IMR-90 (cell line): ENCODE measurements at regions not wholly inside any gene's neighbourhood (a gene's known extent, or its start where the extent isn't known, plus 50 kb on each side); places are given as distances from the start of the nearest gene placed in this dataset.

ENCODE experiments used
- ATAC-seq: fragments of 200-7000 bp; cut with Tn5 transposase; 2 replicates; pipeline ENCODE4 v1.9.1; 2020; ENCODE audit warnings: low read depth, mild to moderate bottlenecking, moderate library complexity
- BruUV-seq: library from RNA; stranded (reverse); fragments of 400-500 nt; replicated peaks from 2 replicates; lab custom pipeline; 2021; lab: Mats Ljungman, UMichigan
- CTCF ChIA-PET: fragments of 300-600 bp; formaldehyde crosslinking; extraction: SDS; loops from one replicate; lab custom pipeline; 2021; ENCODE audit warnings: antibody characterized with exemption; lab: Yijun Ruan, JAX
- POLR2A ChIA-PET: fragments of 300-600 bp; sonication (Branson Sonifier 250); formaldehyde crosslinking; loops from one replicate; lab custom pipeline; 2022; ENCODE audit warnings: antibody characterized with exemption; ENCODE audit not compliant: unreplicated experiment; lab: Charles Lee
- DNase-seq: peaks from one replicate; pipeline ENCODE4 v3.0.0; 2013
- H2AFZ ChIP-seq: replicated peaks from 2 replicates; pipeline ENCODE3; 2013; ENCODE audit warnings: low read length, mild to moderate bottlenecking; ENCODE audit not compliant: poor library complexity
- H2AK5ac ChIP-seq: 2 replicates; pipeline ENCODE4 v1.6.1; 2013; ENCODE audit warnings: low read depth, low read length, inconsistent platforms
- H2AK9ac ChIP-seq: replicated peaks from 2 replicates; pipeline ENCODE3; 2013; ENCODE audit warnings: mild to moderate bottlenecking, low read depth, low read length, moderate library complexity; ENCODE audit not compliant: poor library complexity
- H2BK120ac ChIP-seq: 2 replicates; pipeline ENCODE4 v1.6.1; 2013; ENCODE audit warnings: low read depth, low read length, inconsistent platforms
- H2BK15ac ChIP-seq: 3 replicates; pipeline ENCODE4 v1.6.1; 2013; ENCODE audit warnings: low read depth, low read length, inconsistent platforms
- H2BK20ac ChIP-seq: 2 replicates; pipeline ENCODE4 v1.6.1; 2013; ENCODE audit warnings: low read depth, mild to moderate bottlenecking, inconsistent platforms, low read length, moderate library complexity
- H2BK5ac ChIP-seq: 2 replicates; pipeline ENCODE4 v1.6.1; 2013; ENCODE audit warnings: mild to moderate bottlenecking, low read depth, low read length, inconsistent platforms; ENCODE audit not compliant: poor library complexity, severe bottlenecking
- H3K14ac ChIP-seq: replicated peaks from 2 replicates; pipeline ENCODE4 v1.6.1; 2013; ENCODE audit warnings: low read depth, low read length, inconsistent platforms
- H3K18ac ChIP-seq: 2 replicates; pipeline ENCODE4 v1.6.1; 2013; ENCODE audit warnings: low read depth, low read length, control low read depth
- H3K23ac ChIP-seq: 2 replicates; pipeline ENCODE4 v1.6.1; 2013; ENCODE audit warnings: low read depth, low read length, inconsistent platforms
- H3K27ac ChIP-seq: 2 replicates; pipeline ENCODE4 v1.5.1; 2013; ENCODE audit warnings: mild to moderate bottlenecking, control low read depth, low read length; ENCODE audit not compliant: insufficient read depth
- H3K27me3 ChIP-seq: 2 replicates; pipeline ENCODE4 v1.6.1; 2013; ENCODE audit warnings: low read length; ENCODE audit not compliant: control insufficient read depth, insufficient read depth
- H3K36me3 ChIP-seq: 2 replicates; pipeline ENCODE4 v1.6.1; 2013; ENCODE audit warnings: low read length, mixed read lengths; ENCODE audit not compliant: control insufficient read depth, insufficient read depth
- H3K4ac ChIP-seq: 2 replicates; pipeline ENCODE4 v1.6.1; 2013; ENCODE audit warnings: low read depth, low read length, inconsistent platforms
- H3K4me1 ChIP-seq: 2 replicates; pipeline ENCODE4 v1.6.1; 2013; ENCODE audit warnings: low read length, mixed read lengths; ENCODE audit not compliant: control insufficient read depth, insufficient read depth
- H3K4me2 ChIP-seq: 2 replicates; pipeline ENCODE4 v1.6.1; 2013; ENCODE audit warnings: low read depth, mild to moderate bottlenecking, control low read depth, low read length, moderate library complexity
- H3K4me3 ChIP-seq: 2 replicates; pipeline ENCODE4 v1.5.1; 2013; ENCODE audit warnings: low read depth, mild to moderate bottlenecking, control low read depth, low read length, moderate library complexity; ENCODE audit not compliant: insufficient read depth
- H3K56ac ChIP-seq: 2 replicates; pipeline ENCODE4 v1.6.1; 2013; ENCODE audit warnings: low read length, inconsistent platforms; ENCODE audit not compliant: insufficient read depth; ENCODE audit errors: extremely low read depth
- H3K79me1 ChIP-seq, 2 experiments: 2 replicates each; pipeline ENCODE4 v1.6.1; 2013; ENCODE audit warnings: low read length in 2 of 2, inconsistent platforms in 1 of 2, low read depth in 1 of 2
- H3K9ac ChIP-seq: 2 replicates; pipeline ENCODE4 v1.6.1; 2013; ENCODE audit warnings: low read depth, low read length, control low read depth
- H3K9me1 ChIP-seq: 2 replicates; pipeline ENCODE4 v1.6.1; 2013; ENCODE audit warnings: low read length, inconsistent platforms; ENCODE audit not compliant: insufficient read depth
- H3K9me3 ChIP-seq: 2 replicates; pipeline ENCODE4 v1.6.1; 2013; ENCODE audit warnings: low read length; ENCODE audit not compliant: control insufficient read depth, insufficient read depth
- H4K20me1 ChIP-seq: 2 replicates; pipeline ENCODE4 v1.6.1; 2013; ENCODE audit warnings: low read length, inconsistent platforms; ENCODE audit not compliant: insufficient read depth
- H4K5ac ChIP-seq: 2 replicates; pipeline ENCODE4 v1.6.1; 2013; ENCODE audit warnings: mild to moderate bottlenecking, low read depth, low read length, control low read depth
- H4K8ac ChIP-seq, 2 experiments: 2 replicates each; pipeline ENCODE4 v1.6.1; 2013; ENCODE audit warnings: low read depth in 2 of 2, low read length in 2 of 2, control low read depth in 1 of 2, inconsistent platforms in 1 of 2
- H4K91ac ChIP-seq: 2 replicates; pipeline ENCODE4 v1.6.1; 2013; ENCODE audit warnings: low read depth, low read length, inconsistent platforms; ENCODE audit not compliant: insufficient read depth
- CEBPB ChIP-seq: IDR thresholded peaks from 2 replicates; pipeline ENCODE4 v1.6.1; 2012; ENCODE audit warnings: low read depth, low read length, improper control_type of control experiment
- CHD1 ChIP-seq: IDR thresholded peaks from 2 replicates; pipeline ENCODE4 v1.6.1; 2012; ENCODE audit warnings: low read depth, low read length, improper control_type of control experiment
- MAFK ChIP-seq: IDR thresholded peaks from 2 replicates; pipeline ENCODE4 v1.6.1; 2012; ENCODE audit warnings: low read depth, low read length, improper control_type of control experiment
- MXI1 ChIP-seq: IDR thresholded peaks from 2 replicates; pipeline ENCODE4 v1.6.1; 2012; ENCODE audit warnings: low read depth, mild to moderate bottlenecking, low read length, moderate library complexity, borderline replicate concordance
- RCOR1 ChIP-seq: IDR thresholded peaks from 2 replicates; pipeline ENCODE4 v1.6.1; 2012; ENCODE audit warnings: mild to moderate bottlenecking, low read length, improper control_type of control experiment; ENCODE audit not compliant: insufficient replicate concordance
- RFX5 ChIP-seq: IDR thresholded peaks from 2 replicates; pipeline ENCODE4 v1.8.0; 2012; ENCODE audit warnings: low read depth, mild to moderate bottlenecking, low read length, moderate library complexity
- SMC3 ChIP-seq: fragments of 150-350 bp; IDR thresholded peaks from 2 replicates; pipeline ENCODE4 v1.6.1; 2016; ENCODE audit warnings: low read depth, mild to moderate bottlenecking, antibody characterized with exemption, low read length, moderate library complexity
- WGBS, 2 experiments: methylation state at CpG; one replicate each; pipeline versions ENCODE4 v1.1.5 to v1.1.7; 2013; ENCODE audit warnings: missing lambda C conversion rate in 2 of 2; ENCODE audit not compliant: insufficient read length in 1 of 2; ENCODE audit errors: extremely low coverage in 2 of 2; 5-methylcytosine and 5-hydroxymethylcytosine counted together
- dilution Hi-C: fragments of 300-500 bp; cut with HindIII; formaldehyde crosslinking; loops from one replicate; pipeline ENCODE4 v1.14.3; 2018; ENCODE audit warnings: low sequenced_read_pairs; ENCODE audit not compliant: unreplicated experiment
- in situ Hi-C: fragments of 300-500 bp; cut with MboI; formaldehyde crosslinking; loops from 3 replicates; pipeline ENCODE4 v1.14.3; 2019; ENCODE audit warnings: low sequenced_read_pairs, inconsistent platforms, mixed read lengths
- intact Hi-C: fragments of 100-400 bp; cut with micrococcal nuclease; formaldehyde crosslinking; loops from 2 replicates; pipeline ENCODE4 v1.10.0; 2022
- TF ChIP-seq, protein P1 (sequence below): conservative IDR thresholded peaks from 2 replicates; pipeline ENCODE4 v1.5.1; 2012; ENCODE audit warnings: mild to moderate bottlenecking, low read depth, low read length, improper control_type of control experiment

DNA sequence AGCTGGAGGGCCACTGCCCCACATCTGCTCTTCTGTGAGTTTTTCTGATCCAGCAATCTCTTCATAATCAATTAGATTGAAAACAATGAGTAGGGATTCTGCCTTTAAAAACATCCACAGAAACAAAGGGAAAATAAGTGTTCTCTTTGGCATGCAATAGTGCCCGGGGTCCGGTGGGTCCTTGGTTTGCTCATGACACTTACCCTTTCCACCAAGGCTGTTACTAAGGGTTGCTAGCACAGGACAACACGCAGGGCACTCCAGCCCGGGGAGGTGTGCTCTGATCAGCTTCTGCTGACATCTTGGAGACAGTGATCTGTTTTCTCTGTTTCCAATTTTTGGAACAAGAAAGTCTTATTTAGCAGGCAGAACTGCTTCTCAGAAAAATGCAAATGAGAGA lies 146.7 kb downstream of the TEX36 start:
- no TSS peak for BruUV-seq
- no peak for TF ChIP-seq RFX5
- TF ChIP-seq CHD1, result no peak
- TF ChIP-seq SMC3, result no peak
- no peak for TF ChIP-seq MAFK
- TF ChIP-seq, protein P1, sequence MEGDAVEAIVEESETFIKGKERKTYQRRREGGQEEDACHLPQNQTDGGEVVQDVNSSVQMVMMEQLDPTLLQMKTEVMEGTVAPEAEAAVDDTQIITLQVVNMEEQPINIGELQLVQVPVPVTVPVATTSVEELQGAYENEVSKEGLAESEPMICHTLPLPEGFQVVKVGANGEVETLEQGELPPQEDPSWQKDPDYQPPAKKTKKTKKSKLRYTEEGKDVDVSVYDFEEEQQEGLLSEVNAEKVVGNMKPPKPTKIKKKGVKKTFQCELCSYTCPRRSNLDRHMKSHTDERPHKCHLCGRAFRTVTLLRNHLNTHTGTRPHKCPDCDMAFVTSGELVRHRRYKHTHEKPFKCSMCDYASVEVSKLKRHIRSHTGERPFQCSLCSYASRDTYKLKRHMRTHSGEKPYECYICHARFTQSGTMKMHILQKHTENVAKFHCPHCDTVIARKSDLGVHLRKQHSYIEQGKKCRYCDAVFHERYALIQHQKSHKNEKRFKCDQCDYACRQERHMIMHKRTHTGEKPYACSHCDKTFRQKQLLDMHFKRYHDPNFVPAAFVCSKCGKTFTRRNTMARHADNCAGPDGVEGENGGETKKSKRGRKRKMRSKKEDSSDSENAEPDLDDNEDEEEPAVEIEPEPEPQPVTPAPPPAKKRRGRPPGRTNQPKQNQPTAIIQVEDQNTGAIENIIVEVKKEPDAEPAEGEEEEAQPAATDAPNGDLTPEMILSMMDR, result no peak
- no peak for TF ChIP-seq RCOR1
- TF ChIP-seq CEBPB, result no peak
- TF ChIP-seq MXI1, result no peak
- Histone ChIP-seq H4K91ac (no peak overlapping the region), H2AK5ac (no peak overlapping the region), H3K18ac (no peak overlapping the region), H3K14ac (no peak overlapping the region), H3K9me3 (no peaks in the 10 kb centered on the region), H2BK120ac (no peak overlapping the region), H2BK20ac (no peak overlapping the region), H2AFZ (no peak overlapping the region), H3K4me1 (no peaks in the 10 kb centered on the region), H3K27me3 (peaks cover 3% of the 10 kb centered on the region), H2BK5ac (no peak overlapping the region), H3K23ac (no peak overlapping the region), H4K8ac (no peak overlapping the region), H2BK15ac (no peak overlapping the region), H3K56ac (no peak overlapping the region), H3K9ac (no peak overlapping the region), H3K79me1 (no peaks in the 10 kb centered on the region), H3K4me3 (no peak overlapping the region), H3K4ac (no peak overlapping the region), H4K20me1 (no peaks in the 10 kb centered on the region), H3K4me2 (no peak overlapping the region), H3K36me3 (no peaks in the 10 kb centered on the region), H3K9me1 (no peaks in the 10 kb centered on the region), H4K5ac (no peak overlapping the region), H3K27ac (no peak overlapping the region), H2AK9ac (no peak overlapping the region)
- POLR2A ChIA-PET, result no interaction called here
- CTCF ChIA-PET, result no interaction called here
- no peak for ATAC-seq
- intact Hi-C loops (no loop called here), in situ Hi-C loops (no loop called here), dilution Hi-C loops (no loop called here)
- WGBS, 2 experiments, result no CpG with 5 or more reads among the region's 4 CpGs
- DNase-seq, result no peak
